HEK293 (cell line): ENCODE measurements at regions not wholly inside any gene's neighbourhood (a gene's known extent, or its start where the extent isn't known, plus 50 kb on each side); places are given as distances from the start of the nearest gene placed in this dataset.

Experiments used
- MYNN ChIP-seq: fragments of 450-650 bp; formaldehyde crosslinking; IDR thresholded peaks from 2 replicates; pipeline ENCODE4 v1.5.1; 2016; ENCODE audit warnings: missing biosample characterization, missing genetic modification characterization, borderline replicate concordance
- YY1 ChIP-seq: fragments of 450-650 bp; formaldehyde crosslinking; IDR thresholded peaks from 2 replicates; pipeline ENCODE4 v1.5.1; 2018; ENCODE audit warnings: missing biosample characterization, missing genetic modification characterization
- ZBTB7A ChIP-seq: fragments of 450-650 bp; formaldehyde crosslinking; IDR thresholded peaks from 2 replicates; pipeline ENCODE4 v1.5.1; 2016; ENCODE audit warnings: low read depth, missing biosample characterization, missing genetic modification characterization
- ZFP3 ChIP-seq: fragments of 450-650 bp; formaldehyde crosslinking; IDR thresholded peaks from 2 replicates; pipeline ENCODE4 v1.5.1; 2016; ENCODE audit warnings: low read depth, missing biosample characterization, missing genetic modification characterization
- ZNF223 ChIP-seq: fragments of 450-650 bp; formaldehyde crosslinking; IDR thresholded peaks from 2 replicates; pipeline ENCODE4 v1.5.1; 2016; ENCODE audit warnings: missing biosample characterization, missing genetic modification characterization
- ZNF350 ChIP-seq: fragments of 450-650 bp; formaldehyde crosslinking; IDR thresholded peaks from 2 replicates; pipeline ENCODE4 v1.5.0; 2017; ENCODE audit warnings: missing biosample characterization, mild to moderate bottlenecking, missing genetic modification characterization
- TF ChIP-seq, protein P1 (sequence below): fragments of 450-650 bp; formaldehyde crosslinking; IDR thresholded peaks from 2 replicates; pipeline ENCODE4 v1.5.1; 2016; ENCODE audit warnings: missing biosample characterization, missing genetic modification characterization
- TF ChIP-seq, protein P2 (sequence below): fragments of 450-650 bp; formaldehyde crosslinking; IDR thresholded peaks from 2 replicates; pipeline ENCODE4 v1.5.1; 2016; ENCODE audit warnings: missing biosample characterization, missing genetic modification characterization

DNA sequence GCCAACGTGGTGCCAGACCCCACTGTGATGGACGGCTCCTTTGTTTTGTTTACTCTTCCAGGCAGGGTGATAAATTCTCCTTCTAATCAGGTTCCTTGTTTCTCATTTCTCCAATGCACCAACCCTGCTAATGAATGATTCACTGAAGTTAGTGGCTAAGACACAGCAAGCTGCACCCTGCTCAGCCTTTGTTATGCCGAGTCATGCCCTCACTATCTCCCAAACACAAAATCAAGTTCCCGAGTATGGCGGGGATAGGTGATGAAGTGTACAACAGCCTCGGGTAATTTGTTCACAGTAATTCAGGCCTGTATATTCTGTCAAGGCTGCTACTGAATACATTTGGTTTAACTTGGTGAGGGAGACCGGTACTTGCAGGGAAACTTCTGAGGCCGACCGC is 83.8 kb upstream of the HS3ST4 start:
- no peak for TF ChIP-seq ZBTB7A
- TF ChIP-seq, protein P1, sequence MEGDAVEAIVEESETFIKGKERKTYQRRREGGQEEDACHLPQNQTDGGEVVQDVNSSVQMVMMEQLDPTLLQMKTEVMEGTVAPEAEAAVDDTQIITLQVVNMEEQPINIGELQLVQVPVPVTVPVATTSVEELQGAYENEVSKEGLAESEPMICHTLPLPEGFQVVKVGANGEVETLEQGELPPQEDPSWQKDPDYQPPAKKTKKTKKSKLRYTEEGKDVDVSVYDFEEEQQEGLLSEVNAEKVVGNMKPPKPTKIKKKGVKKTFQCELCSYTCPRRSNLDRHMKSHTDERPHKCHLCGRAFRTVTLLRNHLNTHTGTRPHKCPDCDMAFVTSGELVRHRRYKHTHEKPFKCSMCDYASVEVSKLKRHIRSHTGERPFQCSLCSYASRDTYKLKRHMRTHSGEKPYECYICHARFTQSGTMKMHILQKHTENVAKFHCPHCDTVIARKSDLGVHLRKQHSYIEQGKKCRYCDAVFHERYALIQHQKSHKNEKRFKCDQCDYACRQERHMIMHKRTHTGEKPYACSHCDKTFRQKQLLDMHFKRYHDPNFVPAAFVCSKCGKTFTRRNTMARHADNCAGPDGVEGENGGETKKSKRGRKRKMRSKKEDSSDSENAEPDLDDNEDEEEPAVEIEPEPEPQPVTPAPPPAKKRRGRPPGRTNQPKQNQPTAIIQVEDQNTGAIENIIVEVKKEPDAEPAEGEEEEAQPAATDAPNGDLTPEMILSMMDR (tag by site-specific recombination) = no peak
- no peak for TF ChIP-seq ZNF223
- no peak for TF ChIP-seq ZNF350
- TF ChIP-seq ZFP3 (tag by site-specific recombination) = no peak
- no peak for TF ChIP-seq MYNN
- no peak for TF ChIP-seq YY1
- TF ChIP-seq, protein P2, sequence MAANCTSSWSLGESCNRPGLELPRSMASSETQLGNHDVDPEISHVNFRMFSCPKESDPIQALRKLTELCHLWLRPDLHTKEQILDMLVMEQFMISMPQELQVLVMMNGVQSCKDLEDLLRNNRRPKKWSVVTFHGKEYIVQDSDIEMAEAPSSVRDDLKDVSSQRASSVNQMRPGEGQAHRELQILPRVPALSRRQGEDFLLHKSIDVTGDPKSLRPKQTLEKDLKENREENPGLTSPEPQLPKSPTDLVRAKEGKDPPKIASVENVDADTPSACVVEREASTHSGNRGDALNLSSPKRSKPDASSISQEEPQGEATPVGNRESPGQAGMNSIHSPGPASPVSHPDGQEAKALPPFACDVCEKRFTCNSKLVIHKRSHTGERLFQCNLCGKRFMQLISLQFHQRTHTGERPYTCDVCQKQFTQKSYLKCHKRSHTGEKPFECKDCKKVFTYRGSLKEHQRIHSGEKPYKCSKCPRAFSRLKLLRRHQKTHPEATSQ (tag by site-specific recombination) = no peak
